GM19351 (cell line): ENCODE measurements at regions not wholly inside any gene's neighbourhood (a gene's known extent, or its start where the extent isn't known, plus 50 kb on each side); places are given as distances from the start of the nearest gene placed in this dataset.
"Not testable (repeated sequence)": the region's sequence is repeated elsewhere in the genome, so short reads cannot be mapped to it uniquely, and the experiment has no call there.

Source experiments
- ATAC-seq: cut with Tn5 transposase; IDR thresholded peaks from one replicate; pipeline ENCODE4 v1.9.1; 2021; ENCODE audit warnings: mild to moderate bottlenecking, moderate library complexity; ENCODE audit not compliant: unreplicated experiment

- not testable (repeated sequence) for ATAC-seq
Measured at GRCh38 chr7:112592565-112593263, 111.9 kb downstream of the LSMEM1 start.

DNA sequence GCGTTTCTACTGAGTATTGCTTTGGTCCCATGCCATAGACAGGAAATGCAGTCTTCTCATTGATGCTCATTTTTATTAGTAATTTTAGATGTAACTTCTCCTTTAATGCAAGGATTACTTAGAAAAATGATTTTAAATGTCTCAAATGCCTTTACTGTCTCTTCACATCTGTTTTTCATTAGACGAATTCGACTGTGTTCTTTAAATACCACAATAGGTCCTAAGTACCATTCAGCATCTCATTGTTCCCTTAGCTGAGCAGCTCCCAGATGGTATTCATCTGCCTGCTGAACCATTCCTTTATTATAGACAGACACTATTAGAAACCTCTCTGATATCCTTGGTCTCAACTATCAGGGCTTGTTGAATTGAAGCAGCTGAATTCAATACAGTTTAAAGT lies 113.6 kb downstream of the LSMEM1 start:
- ATAC-seq: no peak

- no peak for ATAC-seq
Measured at GRCh38 chr7:112596260-112596659, 115.5 kb downstream of the LSMEM1 start.

DNA sequence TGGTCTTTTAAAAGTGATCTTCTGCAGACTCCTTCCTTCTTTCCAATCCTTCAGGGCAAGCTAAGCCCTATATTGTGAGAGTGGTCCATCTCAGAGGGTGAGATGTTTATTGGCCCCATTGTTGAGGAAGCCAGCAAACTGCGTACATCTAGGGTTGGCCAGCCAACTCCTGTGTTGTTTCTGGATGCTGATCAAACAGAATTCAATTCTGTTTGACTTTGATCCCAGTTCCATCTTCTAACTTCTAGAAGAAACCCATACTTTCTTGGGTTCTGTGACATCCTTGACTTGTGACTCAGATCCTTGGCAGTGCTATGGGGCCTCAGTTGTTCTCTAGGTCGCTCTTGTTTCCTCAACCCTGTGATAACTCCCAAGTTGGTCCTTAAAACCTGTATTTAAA lies 116.2 kb downstream of the LSMEM1 start:
- no peak for ATAC-seq

- ATAC-seq: no peak
Measured at GRCh38 chr7:112603673-112604072, 122.9 kb downstream of the LSMEM1 start.

- ATAC-seq: no peak
Measured at GRCh38 chr7:112610636-112611035, 129.8 kb downstream of the LSMEM1 start.

- no peak for ATAC-seq
Measured at GRCh38 chr7:112615701-112616100, 134.9 kb downstream of the LSMEM1 start.

DNA sequence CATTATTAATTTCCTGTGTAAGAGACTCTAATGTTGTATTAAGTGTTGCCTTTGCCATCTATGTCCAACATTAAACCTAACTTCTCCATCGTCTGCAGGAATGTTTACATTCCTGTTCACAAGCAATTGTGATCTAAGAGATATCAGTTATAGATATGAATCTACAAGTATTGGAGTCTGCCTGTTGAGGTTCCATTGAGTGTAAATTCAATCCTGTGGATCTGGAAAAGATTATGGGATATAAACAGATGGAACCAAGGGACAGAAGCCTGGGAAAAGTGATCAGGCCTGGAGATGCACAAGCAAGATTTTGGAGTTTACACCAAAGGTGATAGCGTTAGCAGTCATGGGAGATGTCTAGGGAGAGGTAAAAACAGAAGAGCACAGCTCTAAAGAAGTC lies 135.5 kb downstream of the LSMEM1 start:
- ATAC-seq: no peak

- no peak for ATAC-seq
Measured at GRCh38 chr7:112619343-112619742, 138.6 kb downstream of the LSMEM1 start.

- no peak for ATAC-seq
Measured at GRCh38 chr7:112622159-112622715, 141.4 kb downstream of the LSMEM1 start.

GRCh38 chr7:112624416-112624815 lies 143.6 kb downstream of the LSMEM1 start:
- ATAC-seq: no peak

GRCh38 chr7:112630565-112630964 lies 149.8 kb downstream of the LSMEM1 start:
- no peak for ATAC-seq

- ATAC-seq: no peak
Measured at GRCh38 chr7:112634107-112634506, 153.3 kb downstream of the LSMEM1 start.

- ATAC-seq: no peak
Measured at GRCh38 chr7:112635742-112636141, 154.5 kb downstream of the TMEM168 start.

DNA sequence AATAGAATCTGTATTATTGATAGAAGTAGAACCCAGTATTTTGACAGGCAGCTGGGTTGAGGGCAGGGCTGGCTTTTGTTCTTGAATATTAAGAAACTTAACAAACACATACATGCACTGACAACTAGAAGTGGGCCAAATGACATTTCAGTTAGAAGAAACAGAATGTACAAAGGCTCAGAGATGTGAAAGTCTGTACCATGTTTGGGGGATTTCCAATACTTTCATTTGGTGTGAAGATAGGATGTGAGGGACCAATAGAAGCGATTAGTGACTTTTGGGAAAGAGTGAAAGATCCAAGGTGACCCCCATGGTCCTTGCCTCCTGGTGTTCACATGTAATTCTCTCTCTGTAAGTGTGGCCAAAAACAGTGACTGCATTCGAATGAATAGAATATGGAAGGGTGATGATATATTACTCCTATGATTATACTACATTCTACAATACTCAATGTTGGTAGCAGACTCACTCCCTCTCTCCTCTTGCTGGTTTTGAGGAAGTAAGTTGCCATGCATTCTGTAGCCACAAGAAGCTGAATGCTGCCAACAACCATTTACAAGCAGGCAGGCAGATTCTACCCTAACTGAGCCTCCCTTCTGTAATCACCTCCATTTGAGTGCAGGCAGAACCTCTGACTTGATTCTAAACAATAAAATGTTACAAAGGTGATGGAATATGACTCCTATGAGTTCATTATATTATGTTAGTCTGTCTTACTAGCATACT lies 151.4 kb downstream of the TMEM168 start:
- ATAC-seq: no peak

- no peak for ATAC-seq
Measured at GRCh38 chr7:112640685-112641084, 149.5 kb downstream of the TMEM168 start.

DNA sequence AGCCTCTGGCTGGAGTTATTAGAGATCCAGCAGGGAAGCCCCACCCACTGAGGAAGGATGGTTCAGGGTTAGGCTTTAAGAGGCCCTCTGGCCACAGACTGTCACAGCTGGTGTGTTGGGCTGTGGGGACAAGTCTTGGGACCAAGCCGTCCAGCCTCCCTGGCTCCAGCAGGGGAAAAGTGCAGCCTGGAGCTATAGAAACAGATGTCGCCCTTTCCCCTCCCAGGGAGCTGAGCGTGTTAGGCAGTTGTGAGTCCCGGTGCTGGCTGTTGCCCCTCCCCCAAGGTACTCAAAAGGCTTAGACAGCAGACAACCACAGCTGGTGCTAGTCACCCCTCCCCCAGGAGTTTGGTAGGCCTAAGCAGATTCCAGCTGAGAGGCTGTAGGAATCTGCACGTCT lies 143.4 kb downstream of the TMEM168 start:
- no peak for ATAC-seq

- no peak for ATAC-seq
Measured at GRCh38 chr7:112648781-112649180, 141.4 kb downstream of the TMEM168 start.

DNA sequence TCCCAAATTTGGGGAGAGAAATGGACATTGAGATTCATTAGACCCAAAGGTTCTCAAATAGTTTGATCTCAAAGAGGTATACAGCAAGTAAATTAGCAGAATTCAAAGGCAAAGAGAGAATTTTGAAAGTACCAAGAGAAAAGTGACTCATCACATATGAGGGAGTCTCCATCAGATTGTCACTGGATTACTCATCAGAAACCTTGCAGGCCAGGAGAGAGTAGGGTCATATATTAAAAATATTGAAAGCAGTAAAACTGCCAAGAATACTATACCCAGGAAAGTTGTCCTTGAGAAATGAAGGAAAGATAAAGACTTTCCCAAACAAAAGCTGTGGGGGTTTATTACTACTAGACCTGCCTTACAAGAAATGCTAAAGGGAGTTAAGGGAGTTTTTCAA lies 140.6 kb downstream of the TMEM168 start:
- ATAC-seq: no peak

DNA sequence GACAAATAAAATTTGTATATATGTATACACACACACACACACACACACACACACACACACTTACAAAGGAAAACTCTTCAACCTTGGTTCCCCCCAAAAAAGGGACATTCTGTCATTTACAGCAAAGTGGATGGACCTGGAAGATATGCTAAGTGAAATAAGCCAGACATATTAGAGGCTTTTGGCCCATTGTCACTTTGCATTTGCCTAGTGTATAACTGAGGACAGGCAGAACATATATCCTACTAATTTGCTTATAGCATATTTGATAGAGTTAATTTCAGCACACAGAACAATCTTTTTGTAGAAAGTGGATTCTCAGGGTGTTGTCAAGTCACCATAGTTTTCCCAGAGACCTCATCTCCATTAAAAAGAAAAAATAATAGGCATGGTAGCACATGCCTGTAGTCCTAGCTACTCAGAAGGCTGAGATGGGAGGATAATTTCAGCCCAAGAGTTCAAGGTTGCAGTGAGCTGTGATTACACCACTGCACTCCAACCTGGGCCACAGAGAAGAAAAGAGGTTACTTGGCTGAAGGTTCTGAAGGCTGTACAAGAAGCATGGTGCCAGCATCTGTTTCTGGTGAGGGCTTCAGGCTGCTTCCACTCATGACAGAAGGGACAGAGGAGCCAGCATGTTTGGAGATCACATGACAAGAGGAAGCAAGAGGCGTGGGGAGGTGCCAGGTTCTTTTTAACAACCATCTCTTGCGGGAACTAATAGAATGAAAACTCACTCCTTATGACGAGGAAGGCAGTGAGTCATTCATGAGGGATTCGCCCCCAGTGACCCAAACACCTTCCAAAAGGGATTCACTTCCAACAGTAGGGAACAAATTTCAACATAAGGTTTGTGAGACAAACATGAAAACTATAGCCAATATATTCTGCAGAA lies 135.6 kb downstream of the TMEM168 start:
- ATAC-seq: no peak

DNA sequence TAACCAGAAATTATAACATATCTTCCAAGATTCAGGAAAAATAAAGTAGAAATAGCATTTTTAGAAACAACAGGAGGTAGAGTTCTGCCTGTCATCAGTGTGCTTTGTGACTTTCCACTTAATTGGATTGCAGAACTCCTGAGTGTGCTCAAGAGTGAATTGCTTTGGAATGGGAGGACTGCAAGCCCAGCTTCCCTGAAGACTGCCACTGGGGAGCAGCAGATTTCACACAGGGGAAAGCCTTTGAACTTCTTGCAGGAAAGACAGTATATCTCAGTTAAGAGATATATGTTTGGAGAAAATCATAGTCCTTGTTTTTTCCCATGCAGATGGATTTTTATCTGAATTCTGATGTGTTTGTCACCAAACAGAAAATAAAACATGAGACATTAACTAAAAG lies 124.5 kb downstream of the TMEM168 start:
- ATAC-seq: no peak
